H9 (cell line): ENCODE measurements at regions not wholly inside any gene's neighbourhood (a gene's known extent, or its start where the extent isn't known, plus 50 kb on each side); places are given as distances from the start of the nearest gene placed in this dataset.

Source experiments
- DNase-seq: peaks from one replicate; pipeline ENCODE4 v3.0.0-alpha.2; 2017
- H2AFZ ChIP-seq: one replicate; pipeline ENCODE4 v1.6.1; 2013; ENCODE audit warnings: mild to moderate bottlenecking, low read length, control low read depth, moderate library complexity
- H2AK5ac ChIP-seq: 2 replicates; pipeline ENCODE4 v1.6.1; 2013; ENCODE audit warnings: low read length, control low read depth, mixed read lengths; ENCODE audit not compliant: insufficient read length
- H2BK120ac ChIP-seq: one replicate; pipeline ENCODE4 v1.6.1; 2013; ENCODE audit warnings: low read depth, mild to moderate bottlenecking, low read length, control low read depth, inconsistent platforms; ENCODE audit not compliant: poor library complexity, severe bottlenecking
- H2BK12ac ChIP-seq: 2 replicates; pipeline ENCODE4 v1.6.1; 2013; ENCODE audit warnings: low read length, control low read depth, mixed read lengths, low read depth; ENCODE audit not compliant: insufficient read length
- H2BK15ac ChIP-seq: 2 replicates; pipeline ENCODE4 v1.6.1; 2013; ENCODE audit warnings: low read depth, low read length, control low read depth
- H2BK20ac ChIP-seq: one replicate; pipeline ENCODE4 v1.6.1; 2013; ENCODE audit warnings: low read depth, mild to moderate bottlenecking, low read length, control low read depth, inconsistent platforms; ENCODE audit not compliant: poor library complexity, severe bottlenecking
- H2BK5ac ChIP-seq: 2 replicates; pipeline ENCODE4 v1.6.1; 2013; ENCODE audit warnings: low read length, control low read depth, mixed read lengths; ENCODE audit not compliant: insufficient read length
- H3K14ac ChIP-seq: 2 replicates; pipeline ENCODE4 v1.6.1; 2013; ENCODE audit warnings: low read length, control low read depth; ENCODE audit not compliant: insufficient read depth
- H3K18ac ChIP-seq: 2 replicates; pipeline ENCODE4 v1.6.1; 2013; ENCODE audit warnings: low read depth, mild to moderate bottlenecking, mixed read lengths, low read length, control low read depth; ENCODE audit not compliant: insufficient read length
- H3K23ac ChIP-seq: 2 replicates; pipeline ENCODE4 v1.6.1; 2013; ENCODE audit warnings: low read length, control low read depth, mixed read lengths, low read depth; ENCODE audit not compliant: insufficient read length
- H3K23me2 ChIP-seq: 2 replicates; pipeline ENCODE4 v1.6.1; 2013; ENCODE audit warnings: low read depth, mild to moderate bottlenecking, mixed read lengths, low read length, control low read depth; ENCODE audit not compliant: insufficient read length, poor library complexity, severe bottlenecking
- H3K27ac ChIP-seq: 2 replicates; pipeline ENCODE4 v1.5.1; 2013; ENCODE audit warnings: low read length, control low read depth, mixed read lengths, low read depth; ENCODE audit not compliant: insufficient read length
- H3K27me3 ChIP-seq: 2 replicates; pipeline ENCODE4 v1.6.1; 2013; ENCODE audit warnings: low read length, control low read depth, inconsistent platforms; ENCODE audit not compliant: insufficient read depth
- H3K4ac ChIP-seq: 2 replicates; pipeline ENCODE4 v1.6.1; 2013; ENCODE audit warnings: low read depth, mild to moderate bottlenecking, control low read depth, inconsistent platforms, low read length, moderate library complexity
- H3K4me1 ChIP-seq: 2 replicates; pipeline ENCODE4 v1.6.1; 2013; ENCODE audit warnings: low read length, control low read depth, inconsistent platforms; ENCODE audit not compliant: insufficient read depth
- H3K4me2 ChIP-seq: 2 replicates; pipeline ENCODE4 v1.6.1; 2013; ENCODE audit warnings: low read length, control low read depth, mixed read lengths; ENCODE audit not compliant: insufficient read length, insufficient read depth
- H3K56ac ChIP-seq: 2 replicates; pipeline ENCODE4 v1.6.1; 2013; ENCODE audit warnings: low read depth, mild to moderate bottlenecking, mixed read lengths, low read length, control low read depth; ENCODE audit not compliant: insufficient read length
- H3K79me1 ChIP-seq: 2 replicates; pipeline ENCODE4 v1.6.1; 2013; ENCODE audit warnings: low read depth, mild to moderate bottlenecking, moderate library complexity, low read length, control low read depth, inconsistent platforms; ENCODE audit not compliant: insufficient read depth, poor library complexity, severe bottlenecking
- H3K79me2 ChIP-seq: 2 replicates; pipeline ENCODE4 v1.6.1; 2013; ENCODE audit warnings: low read length, control low read depth, inconsistent platforms; ENCODE audit not compliant: insufficient read depth
- H3K9ac ChIP-seq: 2 replicates; pipeline ENCODE4 v1.6.1; 2013; ENCODE audit warnings: low read length, control low read depth, mixed read lengths; ENCODE audit not compliant: insufficient read length; ENCODE audit errors: extremely low read depth
- H3K9me3 ChIP-seq: one replicate; pipeline ENCODE4 v1.6.1; 2013; ENCODE audit warnings: low read depth, low read length, inconsistent platforms; ENCODE audit not compliant: control insufficient read depth
- H3T11ph ChIP-seq: one replicate; pipeline ENCODE4 v1.6.1; 2013; ENCODE audit warnings: mild to moderate bottlenecking, low read length, control low read depth, inconsistent platforms
- H4K20me1 ChIP-seq: one replicate; pipeline ENCODE4 v1.6.1; 2013; ENCODE audit not compliant: control insufficient read depth, insufficient read length, insufficient read depth
- H4K5ac ChIP-seq: 2 replicates; pipeline ENCODE4 v1.6.1; 2013; ENCODE audit warnings: low read depth, mild to moderate bottlenecking, mixed read lengths, low read length, control low read depth; ENCODE audit not compliant: insufficient read length
- H4K8ac ChIP-seq: replicated peaks from 2 replicates; pipeline ENCODE4 v1.6.1; 2013; ENCODE audit warnings: low read length, control low read depth, mixed read lengths, low read depth; ENCODE audit not compliant: insufficient read length
- H4K91ac ChIP-seq: 2 replicates; pipeline ENCODE4 v1.6.1; 2013; ENCODE audit warnings: low read depth, mild to moderate bottlenecking, moderate library complexity, mixed read lengths, low read length, control low read depth; ENCODE audit not compliant: insufficient read length
- H3K27ac Mint-ChIP-seq, 3 experiments: 2 replicates in 2 of 3; 3 replicates in 1 of 3; pipeline ENCODE4 v1.8.0; 2020 to 2021; ENCODE audit warnings: mixed read lengths in 3 of 3, mild to moderate bottlenecking in 1 of 3, moderate library complexity in 1 of 3
- H3K27me3 Mint-ChIP-seq: 2 replicates; pipeline ENCODE4 v1.8.0; 2021; ENCODE audit warnings: low read depth, mild to moderate bottlenecking, moderate library complexity, mixed read lengths
- H3K36me3 Mint-ChIP-seq, 3 experiments: 2 replicates in 2 of 3; 3 replicates in 1 of 3; pipeline ENCODE4 v1.8.0; 2020 to 2021; ENCODE audit warnings: low read depth in 3 of 3, mixed read lengths in 3 of 3; ENCODE audit not compliant: insufficient read depth in 1 of 3
- H3K4me1 Mint-ChIP-seq, 2 experiments: 2 replicates each; pipeline ENCODE4 v1.8.0; 2020; ENCODE audit warnings: mixed read lengths in 2 of 2
- H3K4me3 Mint-ChIP-seq, 2 experiments: 2 replicates in 1 of 2; 3 replicates in 1 of 2; pipeline ENCODE4 v1.8.0; 2020 to 2021; ENCODE audit warnings: mild to moderate bottlenecking in 2 of 2, mixed read lengths in 2 of 2, moderate library complexity in 1 of 2
- H3K9me3 Mint-ChIP-seq, 2 experiments: 2 replicates in 1 of 2; 3 replicates in 1 of 2; pipeline ENCODE4 v1.8.0; 2020; ENCODE audit warnings: mild to moderate bottlenecking in 2 of 2, mixed read lengths in 2 of 2, moderate library complexity in 1 of 2
- CTCF ChIP-seq: fragments of 200-600 bp; sonication (generic); conservative IDR thresholded peaks from 3 replicates; pipeline ENCODE4 v1.8.0; 2021; ENCODE audit warnings: antibody characterized with exemption, mild to moderate bottlenecking
- WGBS: extraction: QIAGEN DNeasy Blood & Tissue Kit; methylation state at CpG from one replicate; pipeline ENCODE4 v1.1.7; 2013; ENCODE audit warnings: missing lambda C conversion rate, low lambda C conversion rate, mixed read lengths; ENCODE audit not compliant: insufficient read length; ENCODE audit errors: extremely low coverage; 5-methylcytosine and 5-hydroxymethylcytosine counted together

- H2BK20ac ChIP-seq = no peak overlapping the region
- H3K27me3 Mint-ChIP-seq = peaks cover 15% of the 10 kb centered on the region
- H3K9me3 ChIP-seq = no peaks in the 10 kb centered on the region
- H4K91ac ChIP-seq = no peak overlapping the region
- H4K20me1 ChIP-seq = no peaks in the 10 kb centered on the region
- H3K27me3 ChIP-seq = no peaks in the 10 kb centered on the region
- H3K18ac ChIP-seq = no peak overlapping the region
- H3K4me1 ChIP-seq = no peaks in the 10 kb centered on the region; the same call in none of the 2 replicates
- no peak overlapping the region for H2BK12ac ChIP-seq
- H3K27ac ChIP-seq = no peak overlapping the region
- H3K23ac ChIP-seq = no peak overlapping the region
- DNase-seq = no peak
- no peaks in the 10 kb centered on the region for H3K79me1 ChIP-seq
- H2AK5ac ChIP-seq = no peak overlapping the region
- no peak overlapping the region for H3T11ph ChIP-seq
- no peak overlapping the region for H2BK5ac ChIP-seq
- no peak overlapping the region; a peak in 1 of 5 replicates for H3K4me3 Mint-ChIP-seq
- H2BK120ac ChIP-seq = no peak overlapping the region
- no peak overlapping the region for H3K4ac ChIP-seq
- H3K79me2 ChIP-seq = no peaks in the 10 kb centered on the region
- no peaks in the 10 kb centered on the region for H3K23me2 ChIP-seq
- no CpG with 5 or more reads among the region's 10 CpGs for WGBS
- no peak for TF ChIP-seq CTCF
- 0 out of 5 replicates have a peak, but pooled peaks cover 0 to 3% of the 10 kb centered on the region in 2 experiments for H3K9me3 Mint-ChIP-seq
- H3K9ac ChIP-seq = no peak overlapping the region
- H3K4me1 Mint-ChIP-seq = peaks cover 20 to 33% of the 10 kb centered on the region in 2 experiments
- H4K5ac ChIP-seq = no peak overlapping the region
- no peak overlapping the region for H4K8ac ChIP-seq
- no peak overlapping the region for H3K14ac ChIP-seq
- H2BK15ac ChIP-seq = no peak overlapping the region
- no peaks in the 10 kb centered on the region for H3K36me3 Mint-ChIP-seq
- no peak overlapping the region for H3K4me2 ChIP-seq
- no peak overlapping the region for H2AFZ ChIP-seq
- H3K56ac ChIP-seq = no peak overlapping the region
- no peak overlapping the region for H3K27ac Mint-ChIP-seq
These were observed 78.9 kb upstream of the CCND2 start for GRCh38 chr12:4194668-4195067.
